ENCODE measurements at regions not wholly inside any gene's neighbourhood (a gene's known extent, or its start where the extent isn't known, plus 50 kb on each side); places are given as distances from the start of the nearest gene placed in this dataset.

DNA sequence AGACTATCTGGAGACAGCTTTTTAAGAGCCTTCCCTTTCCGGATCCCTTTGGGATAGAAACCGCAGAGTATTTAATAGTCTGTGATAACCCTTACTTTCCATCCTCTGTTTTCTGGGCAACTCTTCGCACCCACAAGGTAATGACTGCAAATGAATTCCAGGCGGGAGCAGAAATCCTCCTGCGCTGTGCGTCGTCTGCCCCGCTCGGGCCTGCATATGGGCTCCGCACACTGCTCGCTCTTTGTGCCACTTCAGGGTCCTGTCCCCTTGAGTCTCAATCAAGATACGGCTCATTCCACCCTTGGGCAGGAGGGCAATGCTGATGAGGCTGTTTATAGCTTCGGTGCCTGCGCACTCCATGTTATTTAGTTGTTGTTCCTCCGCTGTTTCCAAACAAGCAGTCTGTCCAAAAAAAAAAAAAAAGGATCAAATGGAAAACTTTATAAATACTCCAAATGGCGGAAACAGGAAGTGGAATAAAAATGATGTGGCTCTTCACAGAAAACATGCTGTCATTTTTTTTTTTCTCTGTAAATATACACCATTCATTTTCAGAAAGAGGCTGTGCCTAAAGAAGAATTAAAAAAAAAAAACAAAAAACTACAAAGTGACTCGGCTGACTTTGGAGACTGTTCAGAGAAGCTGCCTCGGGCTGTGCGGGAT, 169.6 kb upstream of the GMDS start:
- no peak for DNase-seq

DNA sequence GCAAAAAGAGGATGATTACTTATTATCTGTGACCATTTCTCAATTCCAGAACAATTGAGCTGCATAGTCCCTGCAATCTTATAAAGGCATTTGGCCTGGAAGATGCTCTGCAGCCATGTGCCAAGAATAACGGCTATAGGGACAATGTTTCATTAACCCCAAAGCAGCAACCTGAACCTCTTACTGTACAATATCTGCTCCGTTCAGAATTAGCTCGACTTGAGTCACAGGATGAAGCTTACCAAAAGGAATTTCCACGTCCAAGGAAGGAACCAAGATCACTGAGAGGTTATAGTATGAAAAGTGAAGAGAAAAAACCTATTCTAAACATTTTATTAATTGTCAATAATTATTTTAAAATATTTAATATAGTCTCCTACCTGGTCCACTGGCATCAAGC, 167.3 kb upstream of the GMDS start:
- DNase-seq: no peak

DNA sequence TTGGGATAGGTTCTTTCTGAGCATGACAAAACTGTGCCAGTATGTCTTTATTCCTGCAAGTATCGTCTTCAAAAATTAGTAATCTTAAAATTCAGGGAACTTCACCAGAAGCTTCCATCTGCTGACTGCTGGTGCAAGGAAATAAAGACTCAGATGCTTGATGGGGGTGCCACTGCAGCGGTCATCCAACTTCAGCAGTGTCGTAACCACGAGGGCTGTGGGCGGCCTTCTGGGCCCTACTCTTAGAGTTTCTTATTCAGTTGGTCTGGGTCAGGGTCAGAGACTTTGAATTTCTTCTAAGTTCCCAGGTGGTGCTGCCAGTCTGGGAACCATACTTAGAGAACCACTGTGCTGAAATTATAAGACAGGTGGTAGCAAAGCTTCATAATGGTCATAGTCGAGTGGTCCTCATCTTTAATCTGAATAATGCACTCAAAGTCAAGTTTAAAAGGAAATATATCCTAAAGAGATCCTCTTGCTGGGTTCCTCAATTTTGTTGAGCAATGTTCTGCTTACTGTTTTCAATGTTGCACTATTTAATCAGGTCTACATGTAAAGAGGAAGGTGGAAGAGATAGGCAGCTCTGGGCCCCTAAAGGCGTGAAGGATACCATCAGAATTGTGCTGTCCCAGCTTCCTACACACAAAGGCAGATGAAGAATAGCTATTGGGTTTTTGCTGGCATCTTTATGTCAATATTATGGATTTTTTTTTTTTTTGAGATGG, 165.4 kb upstream of the GMDS start:
- DNase-seq: no peak

DNA sequence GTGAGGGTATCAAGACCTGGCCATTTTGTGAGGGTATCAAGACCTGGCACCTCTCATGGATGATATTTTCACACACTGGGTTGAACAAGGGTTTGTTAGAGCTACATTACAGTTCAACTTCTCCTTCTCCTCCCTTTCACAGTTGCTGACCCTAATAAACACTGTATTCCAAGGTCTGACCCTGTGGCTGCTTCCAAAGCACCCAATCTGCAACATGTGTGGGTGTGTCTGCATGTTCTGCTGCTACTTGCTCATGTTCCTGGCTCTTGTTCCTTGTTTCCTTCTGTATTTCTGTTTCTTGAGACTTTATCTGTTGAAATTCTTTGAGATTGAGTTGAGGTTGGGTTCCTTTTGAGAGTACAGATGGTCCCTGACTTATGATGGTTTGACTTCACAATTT, 162.1 kb upstream of the GMDS start:
- DNase-seq: no peak

DNA sequence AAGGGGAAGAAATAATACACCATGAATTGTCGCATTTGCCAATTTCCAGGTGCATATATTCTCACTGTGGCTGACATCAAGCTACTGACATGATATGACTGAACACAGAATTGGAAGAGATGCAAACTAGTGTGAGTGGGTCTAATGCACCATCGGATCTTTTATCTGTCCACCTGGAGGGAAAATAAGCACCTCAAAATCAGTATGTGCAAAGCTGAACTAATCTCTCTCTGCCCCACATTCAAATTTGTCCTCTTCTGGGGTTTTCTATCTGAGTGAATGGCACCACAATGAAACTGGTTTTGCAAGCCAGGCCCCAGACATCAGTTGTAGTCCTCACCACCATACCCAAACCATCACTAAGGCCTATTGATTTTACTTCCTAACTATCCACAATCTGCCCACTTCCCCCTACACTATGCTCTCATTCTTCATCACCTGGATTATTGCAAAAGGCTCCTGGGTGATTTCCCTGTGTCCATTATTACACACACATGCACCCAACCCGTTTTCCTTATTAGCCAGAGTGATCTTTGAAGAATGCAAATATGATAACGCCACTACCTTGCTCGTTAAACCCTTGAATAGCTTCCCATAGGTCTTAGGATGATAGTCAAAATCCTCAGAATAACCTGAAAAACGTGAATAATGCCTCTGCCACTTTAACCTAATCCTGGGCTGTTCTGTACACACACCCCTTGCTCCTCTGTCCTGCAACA, 159.0 kb upstream of the GMDS start:
- no peak for DNase-seq

DNA sequence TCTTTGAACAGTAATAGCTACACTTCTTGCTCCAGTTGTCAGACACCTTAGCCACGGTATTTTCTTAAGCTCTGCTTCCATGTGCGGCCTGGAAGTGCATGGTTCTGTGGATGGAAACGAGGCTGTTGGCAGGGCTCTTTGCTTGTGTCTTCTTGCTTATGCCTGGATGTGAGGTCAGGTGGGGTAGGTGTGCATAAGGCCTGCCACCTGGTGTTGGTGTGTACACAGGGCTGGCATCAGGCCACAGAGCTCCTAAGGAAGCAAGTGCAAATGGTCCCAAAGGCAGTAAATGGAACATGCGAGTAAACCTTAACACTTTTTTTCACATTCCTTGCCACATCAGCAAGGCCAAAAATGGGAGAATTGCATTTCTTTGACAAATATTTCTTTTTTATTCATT, 158.1 kb upstream of the GMDS start:
- no peak for DNase-seq

DNA sequence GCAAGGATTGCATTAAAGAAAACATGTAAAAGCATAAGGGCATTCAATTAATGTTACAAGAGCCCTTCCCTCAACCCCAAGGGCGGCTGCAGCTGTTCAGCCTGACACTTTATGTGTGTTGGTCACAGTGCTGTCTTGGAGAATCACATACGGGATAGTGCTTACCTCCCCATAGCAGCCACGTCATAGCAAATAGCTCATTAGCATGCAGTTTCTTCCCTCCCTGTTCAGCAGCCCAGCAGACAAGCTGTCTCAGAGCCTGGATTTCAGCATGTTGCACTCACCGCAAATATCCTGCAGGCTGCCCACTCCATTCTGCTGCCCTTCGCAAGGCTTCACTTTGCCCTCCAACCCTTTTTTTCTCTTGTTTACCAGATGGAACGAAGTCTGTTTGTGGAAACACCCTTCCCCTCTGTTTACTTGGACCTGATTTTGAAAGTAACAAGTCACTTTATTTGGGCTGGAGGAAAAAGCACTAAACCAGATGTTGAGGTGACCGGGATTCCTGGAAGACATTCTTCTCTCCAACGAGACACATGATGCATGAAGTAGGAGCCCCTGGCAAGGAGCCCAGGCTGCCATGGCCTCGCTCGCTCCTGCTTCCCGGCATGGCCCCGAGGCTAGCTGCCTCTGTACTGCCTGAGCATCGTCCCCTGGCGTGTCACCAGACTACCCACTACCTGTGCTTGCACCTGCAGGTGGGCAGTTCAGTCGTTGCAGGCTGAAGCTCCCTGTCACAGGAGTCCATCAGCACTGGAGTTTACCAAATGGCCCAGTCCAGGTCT, 151.6 kb upstream of the GMDS start:
- no peak for DNase-seq

DNA sequence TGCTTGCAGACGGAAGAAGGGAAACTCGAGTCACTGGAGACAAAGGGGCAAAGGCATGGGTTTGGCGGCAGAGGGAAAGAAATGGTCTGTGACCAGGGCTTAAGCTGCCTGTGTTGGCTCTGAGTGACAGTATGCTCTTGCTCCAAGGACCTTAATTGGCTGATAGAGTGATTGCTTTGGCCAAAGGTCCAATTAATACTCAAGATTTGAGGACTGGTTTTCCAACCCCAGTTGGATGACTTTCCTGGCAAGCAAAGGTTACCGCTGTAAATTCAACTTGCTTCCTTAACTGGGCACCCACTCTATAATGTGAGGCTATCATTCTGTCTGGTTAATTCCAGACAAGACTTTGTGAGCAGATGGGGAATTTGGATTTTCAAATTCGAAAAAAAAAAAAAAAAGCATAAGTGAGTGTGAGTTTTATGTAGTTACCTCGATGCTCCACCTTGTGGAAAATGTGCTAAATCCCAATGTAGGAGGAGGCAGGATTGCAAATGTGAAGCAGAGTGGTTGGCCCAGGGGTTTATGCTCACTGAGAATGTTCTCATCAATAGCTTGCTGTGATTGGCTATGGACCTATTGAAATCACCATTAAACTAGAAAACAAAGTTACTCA, 150.7 kb upstream of the GMDS start:
- DNase-seq: no peak

DNA sequence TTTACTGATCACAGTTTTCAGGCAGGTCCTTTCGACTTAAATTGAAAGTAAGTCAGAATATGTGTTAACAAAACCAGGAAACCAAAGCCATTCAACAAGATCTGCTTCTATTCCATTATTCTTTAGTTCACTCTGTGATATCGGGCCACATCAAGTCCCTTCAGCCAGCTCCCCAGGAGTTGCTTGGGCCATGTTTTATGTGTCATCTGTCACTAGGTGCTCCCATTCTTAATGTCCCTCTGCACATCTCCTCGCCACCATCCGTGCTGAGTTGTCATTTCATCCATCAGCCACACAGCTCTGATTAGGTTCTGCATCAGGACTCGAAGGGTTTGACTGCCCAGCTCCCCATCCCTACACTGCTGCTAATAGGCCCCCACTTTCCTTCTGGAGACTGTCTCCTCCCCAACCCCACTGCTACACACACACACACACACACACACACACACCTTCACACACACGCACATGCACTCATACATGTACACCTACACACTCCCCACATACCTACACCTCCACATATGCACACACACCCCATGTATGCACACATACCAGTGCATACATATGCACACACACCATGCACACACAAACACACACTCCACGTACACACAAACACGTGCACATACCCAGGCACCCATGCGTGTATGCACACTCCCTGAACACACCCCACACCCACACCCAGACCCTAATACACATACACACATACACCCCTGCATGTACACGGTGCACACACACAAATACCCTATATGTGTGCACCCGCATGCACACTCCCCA, 143.3 kb upstream of the GMDS start:
- DNase-seq: no peak

DNA sequence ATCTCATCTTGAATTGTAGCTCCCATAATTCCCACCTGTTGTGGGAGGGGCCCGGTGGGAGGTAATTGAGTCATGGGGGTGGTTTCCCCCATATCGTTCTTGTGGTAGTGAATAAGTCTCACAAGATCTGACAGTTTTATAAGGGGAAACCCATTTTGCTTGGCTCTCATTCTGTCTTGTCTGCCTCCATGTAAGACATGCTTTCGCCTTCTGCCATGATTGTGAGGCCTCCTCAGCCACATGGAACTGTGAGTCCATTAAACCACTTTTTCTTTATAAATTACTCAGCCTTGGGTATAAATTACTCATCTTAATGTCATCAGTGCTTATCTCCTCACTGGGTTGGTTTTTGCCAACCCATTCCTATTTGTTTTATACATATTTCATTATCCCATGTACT, 142.0 kb upstream of the GMDS start:
- no peak for DNase-seq

DNA sequence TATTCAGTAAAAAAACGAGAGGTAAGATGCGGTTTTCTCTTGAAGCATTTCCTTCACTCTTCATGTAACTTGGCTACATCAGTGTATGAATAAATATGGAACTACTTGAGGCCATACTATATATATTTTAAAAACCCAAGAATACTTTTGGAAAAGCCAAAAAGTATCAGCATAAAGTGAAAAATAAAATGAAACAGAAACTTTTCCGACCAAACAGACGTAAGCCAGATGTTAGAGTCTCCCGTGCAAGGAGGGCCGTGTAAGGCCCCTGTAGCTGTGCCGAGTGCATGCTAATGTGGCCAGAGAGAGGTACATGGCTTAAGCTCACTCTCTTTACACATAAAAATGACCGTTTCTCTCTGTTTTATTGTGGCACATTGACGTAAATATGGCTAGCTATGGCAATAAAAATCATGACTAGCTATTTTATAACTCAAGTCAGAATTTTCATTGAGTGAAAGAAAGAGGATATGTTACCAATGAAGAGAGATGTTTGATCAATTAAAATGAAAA, 140.1 kb upstream of the GMDS start:
- no peak for DNase-seq

DNA sequence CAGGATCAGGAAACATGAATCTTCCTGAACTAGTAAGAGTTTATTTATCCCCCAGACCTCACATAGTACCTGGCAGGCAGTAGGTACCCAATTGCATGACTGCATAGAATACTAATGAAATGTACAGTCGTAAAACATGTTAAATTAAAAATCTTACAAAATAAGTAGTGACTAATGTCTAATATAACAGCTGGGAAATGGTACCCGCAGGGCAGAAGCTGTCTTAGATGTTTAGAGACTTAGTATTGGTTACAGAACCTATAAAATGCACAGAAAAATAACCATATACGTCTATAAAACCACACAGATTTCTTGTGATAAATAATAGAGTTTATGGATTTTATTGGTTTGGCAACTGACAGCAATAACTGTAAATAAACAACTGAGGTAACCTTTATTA, 139.1 kb upstream of the GMDS start:
- DNase-seq: no peak

DNA sequence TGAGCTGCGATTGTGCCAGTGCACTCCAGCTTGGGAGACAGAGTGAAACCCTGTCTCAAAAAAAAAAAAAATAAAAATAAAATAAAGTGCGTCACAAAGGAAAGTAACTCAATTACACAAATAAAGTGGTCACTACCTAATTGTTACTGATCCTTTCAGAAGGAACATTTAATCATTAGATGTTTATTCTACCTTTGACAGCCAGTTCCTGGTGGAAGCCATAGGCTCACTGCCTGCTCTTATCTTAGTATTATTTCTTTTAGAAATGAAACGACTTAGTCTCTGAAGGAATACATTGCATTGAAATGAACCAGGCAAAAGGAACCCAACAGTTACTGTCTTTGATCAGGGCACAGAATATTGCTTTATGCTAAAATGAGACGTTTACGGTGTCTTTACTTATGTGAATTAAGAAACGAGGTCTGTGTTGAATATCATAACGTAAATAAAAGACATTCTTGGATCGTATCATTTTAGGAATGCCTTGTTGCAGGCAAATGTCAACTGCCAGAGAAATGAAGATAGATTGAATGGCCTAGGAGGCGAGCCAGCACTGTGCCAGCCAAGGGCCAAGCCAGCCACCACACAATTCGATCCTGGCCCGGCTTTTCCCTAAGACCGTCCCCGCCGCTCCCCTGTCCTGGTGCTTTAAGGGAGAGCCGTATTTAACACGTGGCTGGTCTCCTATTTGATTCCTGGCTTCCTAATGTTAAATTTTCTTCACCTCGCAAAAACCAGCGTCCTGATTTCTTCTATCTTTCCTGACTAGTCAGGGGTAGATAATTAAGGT, 136.7 kb upstream of the GMDS start:
- DNase-seq: no peak

DNA sequence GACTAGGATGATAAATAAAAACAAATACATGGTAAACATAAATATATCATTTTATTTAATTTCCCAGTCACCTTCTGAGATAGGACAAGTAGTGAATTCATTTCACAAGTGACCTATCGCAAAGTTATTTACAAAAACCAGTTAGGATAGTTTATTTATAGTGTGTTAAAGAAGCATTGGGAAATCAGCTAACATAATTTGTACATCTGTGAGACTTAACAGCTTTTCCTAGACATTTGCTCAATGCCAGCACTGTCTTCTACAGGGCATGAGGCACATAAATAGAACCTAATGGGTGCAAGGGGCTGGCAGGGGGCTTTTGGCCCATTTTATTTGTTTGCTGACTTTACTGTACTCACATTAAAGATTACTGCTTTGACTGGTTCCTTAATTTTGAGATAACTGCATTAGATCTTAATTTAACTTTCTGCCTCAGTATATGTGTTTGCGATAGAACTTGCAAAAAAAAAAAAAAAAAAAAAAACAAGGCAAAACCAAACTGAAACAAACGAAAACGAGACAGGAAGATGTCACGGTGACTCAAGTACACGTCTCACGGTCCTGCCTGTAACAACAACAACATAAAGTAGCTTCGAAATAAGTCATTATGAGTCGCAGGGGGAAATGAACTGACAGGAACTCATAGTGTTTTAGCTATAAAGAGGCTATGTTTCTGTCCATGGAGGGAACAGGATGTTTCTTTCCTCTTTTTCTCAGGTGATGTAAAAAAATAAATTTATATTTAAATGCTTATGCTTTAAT, 133.7 kb upstream of the GMDS start:
- no peak for DNase-seq

DNA sequence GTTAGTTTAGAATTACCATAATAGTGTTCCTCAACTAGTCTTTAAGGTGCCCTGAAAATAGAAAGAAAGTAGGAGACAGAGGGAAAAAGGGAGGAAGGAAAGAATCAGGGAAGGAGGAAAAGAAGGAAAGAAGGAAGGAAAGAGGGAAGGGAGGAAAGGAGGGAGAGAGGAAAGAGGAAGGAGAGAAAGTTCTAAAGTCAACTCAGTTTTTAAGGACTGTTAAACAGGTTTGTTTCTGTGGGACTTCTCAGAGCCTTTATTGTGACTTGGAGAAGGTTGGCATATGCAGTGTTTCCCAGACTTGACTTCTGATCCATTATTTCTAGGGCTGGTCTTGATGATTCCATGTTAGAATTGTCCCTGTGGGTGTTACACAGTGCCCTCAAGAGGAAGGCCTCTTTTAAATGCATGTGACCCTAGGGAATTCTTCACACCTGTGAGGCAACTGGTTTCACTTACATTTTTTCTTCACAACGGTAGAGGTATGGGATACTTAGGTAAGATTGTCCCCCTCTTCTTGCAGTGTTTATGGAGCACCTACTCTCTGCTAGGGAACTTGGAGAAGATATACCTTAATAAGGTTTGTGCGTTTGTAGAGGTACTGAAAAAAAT, 132.7 kb upstream of the GMDS start:
- DNase-seq: no peak

DNA sequence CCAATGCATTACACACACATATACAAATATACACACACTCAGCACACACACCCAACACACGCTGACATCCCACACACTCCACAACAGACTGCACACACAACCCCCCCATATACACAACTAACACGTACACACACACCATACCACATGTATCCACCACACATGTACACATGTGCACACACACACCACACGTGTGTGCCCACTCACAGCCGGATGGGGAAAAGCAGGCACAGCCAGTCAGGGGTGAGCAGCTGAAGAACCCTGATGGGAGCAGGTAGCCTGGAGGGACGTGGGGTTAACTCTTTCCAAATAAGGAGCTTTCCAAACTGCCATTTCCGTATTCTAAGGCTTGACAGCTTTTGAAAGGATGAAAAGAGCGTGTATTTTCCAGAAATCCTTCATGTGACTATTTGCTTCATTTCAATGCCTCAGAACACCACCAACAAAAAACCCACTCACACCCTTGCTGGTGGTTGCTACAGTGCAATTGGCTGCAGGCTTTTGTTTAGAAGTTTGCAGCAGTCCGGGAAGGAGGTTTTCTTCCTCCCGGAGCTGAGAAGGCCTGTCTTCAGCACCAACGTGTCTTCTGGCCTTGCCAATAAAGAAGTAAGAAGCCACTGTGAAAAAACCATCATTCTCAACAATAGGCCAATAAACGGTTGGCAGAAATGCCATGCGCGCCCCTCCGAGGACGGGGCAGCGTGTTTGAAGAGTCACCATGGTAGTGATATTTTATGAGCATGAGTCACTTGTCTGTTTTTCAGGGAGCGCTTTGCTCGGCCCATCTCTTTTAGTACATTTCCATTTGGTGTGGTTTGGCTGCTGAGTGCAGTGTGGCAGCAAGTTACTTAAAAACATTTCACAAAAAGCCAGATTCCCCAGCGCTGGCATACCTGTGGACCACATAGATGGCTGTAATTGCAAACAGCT, 131.3 kb upstream of the GMDS start:
- DNase-seq: no peak

DNA sequence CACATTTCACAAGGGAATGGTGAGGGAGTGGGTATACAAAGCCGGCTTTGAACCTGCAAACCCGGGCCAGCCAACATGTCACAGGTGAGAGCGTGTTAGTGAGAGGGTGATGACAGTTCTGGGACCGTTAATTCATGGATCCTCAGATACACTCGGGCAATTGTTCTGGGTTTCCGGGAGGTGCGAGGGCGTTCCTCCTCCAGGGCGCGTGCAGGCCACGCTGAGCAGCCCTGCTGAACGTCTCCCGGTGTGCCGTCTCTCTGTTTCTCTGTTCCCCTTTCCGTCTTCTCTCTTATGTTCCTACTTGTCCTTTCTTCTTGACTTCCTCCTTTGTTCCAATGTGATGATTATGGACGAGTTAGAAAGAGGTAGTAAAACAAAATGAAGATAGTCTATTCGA, 130.0 kb upstream of the GMDS start:
- no peak for DNase-seq

DNA sequence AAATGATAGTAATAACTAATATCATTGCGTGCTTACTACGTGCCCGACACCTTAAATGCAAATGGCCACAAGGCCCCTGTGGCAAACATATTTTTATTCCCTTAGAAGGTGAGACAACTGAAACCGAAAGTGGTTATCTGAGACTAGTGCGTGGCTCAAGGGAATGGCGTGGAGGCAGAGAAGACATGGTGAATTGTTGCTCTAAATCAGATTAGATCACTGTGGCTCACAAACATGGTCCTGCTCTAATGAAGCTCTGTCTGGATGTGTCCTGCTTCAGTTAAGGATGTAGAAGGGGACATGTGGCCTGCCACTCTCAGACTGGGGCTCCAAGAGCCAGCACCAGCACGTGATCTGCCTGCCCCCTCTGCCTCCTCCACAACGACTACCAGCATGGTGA, 124.2 kb upstream of the GMDS start:
- no peak for DNase-seq

DNA sequence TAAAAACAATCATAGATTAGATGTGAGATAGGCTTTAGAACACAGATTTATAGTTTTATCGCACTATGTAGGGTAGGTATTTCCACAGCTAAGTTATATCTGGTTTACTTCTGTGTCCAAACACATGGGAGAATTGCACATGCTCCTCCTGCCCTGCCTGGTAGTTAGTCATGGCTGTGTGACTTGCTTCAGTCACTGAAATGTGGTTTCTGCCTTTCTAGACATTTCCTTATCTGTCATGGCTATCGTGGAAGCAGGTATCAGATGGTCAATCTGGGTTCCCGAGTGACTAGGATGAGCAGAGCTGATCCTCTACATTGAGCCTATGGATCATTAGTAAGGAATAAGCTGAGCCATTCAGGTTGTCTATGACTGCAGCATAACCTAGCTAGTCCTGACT, 117.8 kb upstream of the GMDS start:
- DNase-seq: no peak
